HG03342 (cell line): ENCODE measurements at regions not wholly inside any gene's neighbourhood (a gene's known extent, or its start where the extent isn't known, plus 50 kb on each side); places are given as distances from the start of the nearest gene placed in this dataset.
"Not testable (repeated sequence)": the region's sequence is repeated elsewhere in the genome, so short reads cannot be mapped to it uniquely, and the experiment has no call there.

Experiments used
- ATAC-seq: cut with Tn5 transposase; IDR thresholded peaks from one replicate; pipeline ENCODE4 v1.9.1; 2021; ENCODE audit warnings: mild to moderate bottlenecking, moderate library complexity; ENCODE audit not compliant: unreplicated experiment

DNA sequence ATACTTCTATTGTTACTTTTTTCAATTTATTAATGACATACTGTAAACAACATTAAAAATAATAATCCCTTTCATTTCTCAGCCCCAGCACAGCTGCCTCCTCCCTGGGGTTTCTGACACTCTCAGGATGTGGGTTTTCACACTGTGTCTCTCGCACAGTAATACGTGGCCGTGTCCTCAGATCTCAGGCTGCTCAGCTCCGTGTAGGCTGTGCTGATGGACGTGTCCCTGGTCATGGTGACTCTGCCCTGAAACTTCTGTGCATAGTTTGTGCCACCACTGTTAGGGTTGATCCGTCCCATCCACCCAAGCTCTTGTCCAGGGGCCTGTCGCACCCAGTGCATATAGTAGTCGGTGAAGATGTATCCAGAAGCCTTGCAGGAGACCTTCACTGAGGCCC lies 159.9 kb downstream of the POTEB start:
- peak; percentile 21 for ATAC-seq

DNA sequence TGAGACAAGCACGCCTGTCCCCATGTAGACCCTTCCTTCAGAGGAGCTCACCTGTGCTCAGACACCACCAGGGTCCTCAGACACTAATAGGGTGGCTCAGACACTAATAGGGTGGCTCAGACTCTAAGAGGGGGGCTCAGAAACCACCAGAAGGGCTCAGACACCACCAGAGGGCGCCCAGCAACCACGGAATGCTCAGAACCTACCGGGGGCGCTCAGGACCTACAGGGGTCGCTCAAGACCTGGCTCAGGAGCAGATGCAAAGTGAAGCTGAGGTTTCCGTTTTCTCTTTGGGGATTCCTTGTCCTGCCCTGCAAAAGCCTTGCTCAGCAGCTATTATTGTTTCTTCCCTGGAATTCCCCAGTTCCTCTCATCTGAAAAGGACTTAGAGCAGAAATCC lies 172.1 kb downstream of the POTEB start:
- ATAC-seq: peak; percentile 99

DNA sequence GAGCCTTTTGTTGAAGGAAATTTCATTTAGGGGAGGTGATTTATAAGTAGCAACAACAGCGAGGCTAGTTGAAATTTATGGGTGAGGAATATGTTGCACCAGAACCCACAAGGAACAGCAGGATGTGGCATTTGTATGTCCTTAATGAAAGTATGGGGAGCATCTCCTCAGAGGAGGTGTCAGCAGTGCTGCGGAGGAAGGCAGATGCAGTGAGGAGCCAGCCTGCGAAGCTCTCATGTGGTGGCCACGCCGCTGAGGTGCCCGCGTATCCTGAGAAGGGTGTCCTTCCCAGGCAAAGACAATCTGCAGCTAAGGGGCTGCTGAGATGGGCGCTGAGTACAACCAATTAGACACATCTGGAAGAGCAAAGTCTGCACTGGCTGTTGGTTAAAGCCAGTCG lies 178.9 kb downstream of the POTEB start:
- not testable (repeated sequence) for ATAC-seq

DNA sequence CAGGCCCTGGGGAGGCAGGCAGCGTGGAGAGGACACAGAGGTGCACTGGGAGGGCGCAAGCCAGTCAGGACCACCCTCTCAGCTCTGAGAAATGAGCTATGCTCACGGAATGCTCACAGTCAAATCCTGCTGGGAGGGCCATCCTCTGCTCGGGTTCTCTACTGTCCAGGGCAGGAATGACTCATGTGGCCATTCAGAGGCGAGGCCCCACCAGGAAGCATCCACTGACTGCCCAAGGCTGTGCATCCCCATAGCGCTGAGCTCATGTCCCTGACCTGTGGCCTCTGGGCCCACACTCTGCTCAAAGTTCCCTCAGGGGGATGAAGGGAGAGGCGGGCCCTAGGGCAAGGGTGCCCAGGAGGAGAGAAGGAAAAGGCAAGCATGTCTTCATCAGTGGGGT lies 182.4 kb downstream of the POTEB start:
- ATAC-seq: not testable (repeated sequence)

DNA sequence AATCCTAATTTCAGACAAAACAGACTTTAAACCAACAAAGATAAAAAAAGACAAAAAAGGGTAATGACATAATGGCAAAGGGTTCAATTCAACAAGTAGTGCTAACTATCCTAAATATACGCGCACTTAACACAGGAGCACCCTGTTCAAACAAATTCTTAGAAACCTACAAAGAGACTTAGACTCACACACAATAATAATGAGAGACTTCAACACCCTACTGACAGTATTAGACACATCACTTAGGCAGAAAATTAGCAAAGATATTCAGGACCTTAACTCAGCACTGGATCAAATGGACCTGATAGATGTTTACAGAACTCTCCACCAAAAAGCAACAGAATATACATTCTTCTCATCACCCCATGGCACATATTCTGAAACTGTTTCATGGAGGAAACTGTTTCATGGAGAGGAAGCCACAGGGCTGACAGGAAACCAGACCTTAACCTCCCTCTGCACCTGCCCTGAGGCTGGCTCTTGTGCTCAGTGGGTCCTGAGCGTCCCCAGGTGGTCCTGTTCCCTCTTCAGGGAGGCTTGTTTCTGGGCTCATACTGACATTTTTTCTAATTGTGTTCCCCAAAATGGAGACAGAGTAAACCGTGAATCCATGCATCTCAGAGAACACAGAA lies 184.9 kb downstream of the POTEB start:
- not testable (repeated sequence) for ATAC-seq

DNA sequence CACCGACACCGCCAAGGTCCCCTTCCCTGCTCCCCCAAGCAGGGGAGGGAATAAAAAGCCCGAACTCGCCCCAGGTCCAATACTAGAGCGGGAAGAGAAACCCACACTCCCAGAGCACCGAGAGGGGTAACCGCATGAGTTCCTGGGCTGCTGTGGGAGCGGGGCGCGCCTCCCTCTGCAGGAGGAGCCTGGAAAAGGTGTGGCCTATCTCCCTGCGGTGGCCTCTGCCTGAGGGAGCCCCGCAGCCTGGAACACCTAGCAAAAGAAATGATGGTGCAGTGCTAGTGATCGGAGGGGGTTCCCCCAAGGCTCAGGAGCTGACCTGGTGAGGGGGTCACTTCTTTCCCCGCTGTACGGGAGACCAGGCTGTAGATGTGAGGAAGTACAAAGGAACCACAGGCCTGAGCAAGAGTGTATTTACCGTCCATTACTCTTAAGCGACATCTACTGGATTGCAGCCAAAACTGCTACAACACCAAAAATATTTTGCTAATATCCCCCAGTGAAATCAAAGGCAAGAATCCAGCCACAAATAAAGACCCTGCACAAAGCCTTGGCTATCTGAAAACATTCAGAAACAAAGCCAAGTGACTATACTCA lies 216.6 kb upstream of the POTEB3 start:
- peak; percentile 88 for ATAC-seq

DNA sequence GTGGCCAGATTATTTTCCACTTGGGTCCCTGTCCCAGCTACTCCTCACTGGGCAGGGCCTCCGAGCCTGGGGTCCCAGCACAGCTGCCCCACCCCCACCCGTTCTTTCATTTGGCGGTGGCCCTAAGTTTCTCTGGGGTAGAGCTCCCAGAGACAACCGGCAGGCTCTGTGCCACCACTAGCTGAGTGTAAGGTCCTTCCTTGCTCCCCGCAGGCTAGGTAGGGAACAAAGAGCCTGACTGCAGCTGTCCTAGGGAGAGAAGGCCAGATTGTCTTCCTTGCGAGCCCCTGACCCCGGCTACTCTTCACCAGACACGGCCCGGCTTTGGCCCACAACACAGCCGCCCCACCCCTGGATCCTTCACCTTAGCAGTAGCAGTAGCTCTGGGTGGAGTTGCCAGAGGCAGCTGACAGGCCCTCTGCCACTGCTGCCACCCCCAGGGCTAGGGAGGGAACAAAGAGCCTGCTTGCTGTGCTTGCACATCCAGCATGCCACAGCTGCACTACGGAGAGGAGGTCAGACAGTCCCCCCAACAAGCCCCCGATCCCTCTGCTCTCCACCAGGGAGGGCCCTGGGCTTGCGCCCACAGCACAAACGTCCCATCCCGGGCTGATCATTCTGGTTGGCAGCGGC lies 215.9 kb upstream of the POTEB3 start:
- peak; percentile 30 for ATAC-seq

DNA sequence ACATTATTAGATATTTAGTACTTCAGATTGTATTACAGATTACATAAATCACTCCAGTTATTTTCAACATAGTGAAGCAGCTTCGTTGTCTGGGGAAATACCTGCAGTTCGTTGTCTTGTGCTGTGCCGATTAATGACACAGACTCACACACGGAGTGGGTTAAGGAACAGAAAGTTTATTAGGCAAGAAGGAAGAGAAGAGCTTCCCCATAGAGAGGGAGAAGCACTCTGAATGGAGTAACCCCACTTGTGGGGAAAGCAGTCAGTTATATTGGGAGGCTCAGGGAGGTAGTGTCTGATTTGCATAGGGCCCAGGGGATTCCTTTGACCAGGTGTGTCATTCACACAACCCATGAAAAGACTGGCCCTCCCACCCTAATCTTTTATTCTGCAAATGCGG lies 213.4 kb upstream of the POTEB3 start:
- not testable (repeated sequence) for ATAC-seq

DNA sequence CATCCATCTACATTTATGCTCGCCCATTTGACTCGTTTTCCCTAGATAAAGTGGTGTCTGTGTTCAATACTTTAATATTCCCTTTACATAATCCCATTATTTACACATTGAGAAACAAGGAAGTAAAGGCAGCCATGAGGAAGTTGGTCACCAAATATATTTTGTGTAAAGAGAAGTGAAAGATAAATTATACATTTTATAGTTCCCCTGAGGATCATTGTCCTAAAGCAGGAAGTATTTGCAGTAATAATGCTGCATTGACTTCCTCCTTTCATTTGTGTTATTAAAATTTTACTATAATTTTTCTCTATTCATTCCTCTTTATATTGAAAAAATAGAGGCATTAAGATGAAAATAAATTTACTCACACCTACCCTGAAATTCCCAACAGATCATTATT lies 198.5 kb upstream of the POTEB3 start:
- not testable (repeated sequence) for ATAC-seq

DNA sequence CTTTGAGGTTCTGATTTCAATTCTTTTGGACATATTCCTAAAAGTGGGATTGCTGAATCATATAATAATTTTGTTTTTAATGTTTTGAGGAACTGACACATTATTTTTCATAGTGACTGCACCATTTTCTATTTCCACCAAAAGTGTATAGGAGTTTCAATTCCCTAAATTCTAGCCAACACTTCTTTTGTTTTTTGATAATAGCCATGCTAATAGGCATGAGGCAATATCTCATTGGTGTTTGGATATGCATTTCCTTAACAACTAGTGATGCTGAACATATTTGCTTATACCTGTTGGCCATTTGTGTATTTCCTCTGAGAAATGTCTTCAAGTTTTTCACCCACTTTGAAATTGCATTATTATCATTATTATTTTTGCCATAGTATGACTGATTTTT lies 186.4 kb upstream of the POTEB3 start:
- ATAC-seq: not testable (repeated sequence)

DNA sequence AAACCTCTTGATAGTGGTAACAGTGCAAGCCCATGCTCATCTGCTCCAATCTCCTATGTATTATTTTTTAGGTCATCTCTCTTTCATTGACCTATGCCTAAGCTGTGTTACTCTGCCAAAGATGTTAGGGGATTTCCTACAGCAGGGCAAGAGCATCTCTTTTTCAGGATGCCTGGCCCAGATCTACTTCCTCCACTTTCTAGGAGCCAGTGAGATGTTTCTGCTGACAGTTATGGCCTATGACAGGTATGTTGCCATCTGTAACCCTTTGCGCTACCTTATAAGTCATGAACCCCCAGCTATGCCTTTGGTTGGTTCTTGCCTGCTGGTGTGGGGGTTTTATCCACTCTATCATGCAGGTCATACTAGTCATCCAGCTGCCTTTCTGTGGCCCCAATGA lies 168.9 kb upstream of the POTEB3 start:
- ATAC-seq: not testable (repeated sequence)

DNA sequence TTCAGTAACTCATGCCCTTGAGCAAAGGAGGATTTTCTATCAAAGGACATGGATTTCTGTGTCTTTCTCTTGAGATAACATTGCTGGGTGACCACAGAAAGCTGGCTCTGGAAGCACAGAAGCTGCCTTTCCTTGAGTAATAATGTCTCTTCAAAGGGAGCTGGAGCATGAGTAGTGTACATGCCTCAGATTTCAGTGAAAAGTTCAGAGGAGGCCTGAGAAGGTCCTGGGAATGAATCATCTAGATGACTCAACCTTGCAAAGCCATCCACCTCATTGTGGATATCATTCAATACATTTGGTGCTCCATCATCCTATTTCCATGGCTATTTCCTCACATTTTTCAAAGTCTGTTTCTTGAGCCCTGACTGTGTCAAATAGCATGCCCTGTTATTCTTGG lies 125.1 kb upstream of the POTEB3 start:
- not testable (repeated sequence) for ATAC-seq

DNA sequence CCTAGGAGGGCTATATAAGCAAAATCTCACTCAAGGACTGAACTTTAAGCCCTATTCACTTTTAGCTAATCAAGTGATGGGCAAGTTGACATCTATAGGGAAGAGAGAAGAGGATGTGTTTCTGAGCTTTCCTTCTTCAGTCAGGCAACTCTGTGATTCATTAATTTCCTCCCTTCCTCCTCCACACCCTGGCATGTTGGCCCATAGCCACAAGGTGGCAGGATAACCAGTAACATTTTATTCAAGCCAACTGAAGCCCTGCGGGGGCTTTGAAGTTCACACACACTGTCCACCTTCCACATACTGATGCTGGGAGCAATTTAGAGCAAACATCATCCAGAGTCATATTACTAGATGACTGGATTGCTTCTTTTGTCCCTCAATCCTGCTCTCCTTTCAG lies 111.5 kb upstream of the POTEB3 start:
- peak; percentile 91 for ATAC-seq

DNA sequence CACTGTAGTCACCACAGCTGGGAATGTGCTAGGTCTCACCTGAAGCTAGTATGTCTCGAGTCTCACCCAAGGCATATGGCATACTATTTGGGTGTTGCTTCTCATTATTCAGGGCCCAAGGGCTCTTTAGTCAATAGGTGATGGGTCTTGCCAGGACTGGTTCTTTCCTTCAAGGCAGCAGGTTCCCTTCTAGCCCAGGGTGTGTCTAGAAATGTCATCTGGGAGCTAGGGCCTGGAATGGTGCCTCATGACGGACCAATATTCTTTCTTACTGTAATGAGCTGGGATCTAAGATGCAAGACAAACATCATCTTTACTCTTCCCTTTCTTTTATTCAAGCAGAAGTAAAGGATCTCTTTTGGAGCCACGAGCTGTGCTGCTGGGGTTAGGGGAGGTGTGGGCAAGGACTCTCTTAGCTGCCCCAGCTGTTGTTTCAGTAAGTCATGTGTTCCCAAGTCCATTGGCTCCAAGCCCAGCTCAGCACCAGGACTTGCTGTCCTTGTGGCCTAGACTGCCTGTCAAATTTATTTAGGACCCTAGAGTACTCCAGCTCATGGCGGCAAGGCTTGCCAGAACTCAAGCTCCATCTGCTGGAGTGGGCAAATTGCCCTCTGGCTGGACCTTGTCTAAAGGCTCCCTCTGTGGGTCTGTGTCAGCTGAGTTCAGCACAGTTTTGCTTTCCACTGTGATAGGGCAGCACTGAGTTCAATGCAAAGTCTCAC lies 106.0 kb upstream of the POTEB3 start:
- ATAC-seq: not testable (repeated sequence)

DNA sequence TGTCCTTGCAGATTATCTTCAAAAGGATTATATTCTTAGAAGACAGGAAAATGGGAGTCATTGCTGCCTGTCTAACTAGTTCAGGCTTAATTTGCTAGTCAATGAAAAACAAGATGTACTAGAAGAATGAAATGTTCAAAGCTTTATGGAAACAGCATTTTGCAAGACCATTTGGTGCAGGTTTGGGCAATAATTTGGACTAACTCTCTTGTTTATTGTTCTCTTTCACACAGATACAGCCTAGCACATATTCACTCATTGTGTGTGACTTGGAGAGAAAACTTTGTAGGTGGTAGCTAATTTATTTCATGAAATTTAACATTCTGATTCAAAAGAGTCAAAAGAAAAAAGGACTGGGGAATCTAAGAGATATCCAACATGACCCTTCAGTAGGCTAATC lies 92.5 kb upstream of the POTEB3 start:
- ATAC-seq: not testable (repeated sequence)

DNA sequence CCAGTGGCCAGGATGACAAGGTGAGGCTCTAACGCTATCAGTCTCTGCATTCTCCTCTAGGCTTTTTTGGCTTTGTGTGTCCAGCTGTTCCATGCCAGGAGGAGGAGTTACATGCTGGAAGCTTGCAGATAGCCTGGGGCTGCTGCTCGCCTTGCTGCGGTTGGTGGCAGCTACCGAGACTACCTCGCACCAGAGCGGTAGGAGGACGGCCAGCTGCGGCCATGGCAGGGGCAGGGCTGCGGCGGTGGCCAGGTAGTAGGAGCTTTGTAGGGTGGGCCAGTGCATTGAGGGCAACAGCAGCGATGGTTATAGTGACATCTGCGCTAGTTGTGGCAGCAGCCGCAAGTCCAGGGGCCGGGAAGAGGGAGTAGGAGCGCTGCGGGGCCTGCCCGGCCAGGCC lies 75.9 kb upstream of the POTEB3 start:
- not testable (repeated sequence) for ATAC-seq

DNA sequence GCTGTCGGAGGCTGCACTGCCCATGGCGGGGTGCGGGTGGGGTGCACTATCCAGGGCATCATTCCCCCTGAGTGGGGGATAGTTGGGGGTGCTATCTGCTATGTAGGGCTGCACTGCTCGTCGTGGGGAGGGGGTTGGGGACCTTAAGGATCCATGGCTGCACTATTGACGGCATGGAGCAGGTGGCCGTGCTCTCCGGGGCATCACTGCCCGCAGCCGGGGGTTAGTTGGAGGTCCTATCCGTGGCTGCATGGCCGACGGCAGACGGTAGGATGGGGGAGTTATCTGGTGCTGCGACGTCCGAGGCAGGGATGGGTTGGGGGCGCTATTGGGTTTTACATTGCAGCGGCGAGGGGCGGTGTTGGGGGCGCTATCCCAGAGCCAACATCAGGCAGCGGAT lies 75.0 kb upstream of the POTEB3 start:
- not testable (repeated sequence) for ATAC-seq

DNA sequence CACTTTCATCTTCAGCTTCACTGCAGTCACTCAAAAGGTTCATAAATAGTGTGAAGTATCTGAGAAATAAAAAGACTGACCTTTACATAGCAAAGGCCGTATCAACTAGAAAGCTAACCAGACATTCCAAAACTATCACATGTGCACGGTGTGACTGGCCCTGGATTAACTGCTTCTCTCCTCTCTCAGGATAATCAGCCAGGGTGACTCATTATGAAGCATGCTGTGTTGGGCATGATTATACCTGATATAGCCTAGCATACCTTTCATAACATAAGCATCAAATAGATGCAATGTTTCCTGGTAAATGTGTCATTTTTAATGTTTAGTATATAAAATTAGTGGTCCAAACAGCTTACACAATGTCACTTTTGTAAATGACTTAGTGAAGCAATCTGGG lies 62.7 kb upstream of the POTEB3 start:
- ATAC-seq: not testable (repeated sequence)
